IMR-90 (cell line): ENCODE measurements at regions not wholly inside any gene's neighbourhood (a gene's known extent, or its start where the extent isn't known, plus 50 kb on each side); places are given as distances from the start of the nearest gene placed in this dataset.

ENCODE experiments used
- ATAC-seq: fragments of 200-7000 bp; cut with Tn5 transposase; 2 replicates; pipeline ENCODE4 v1.9.1; 2020; ENCODE audit warnings: low read depth, mild to moderate bottlenecking, moderate library complexity
- BruUV-seq: library from RNA; stranded (reverse); fragments of 400-500 nt; replicated peaks from 2 replicates; lab custom pipeline; 2021; lab: Mats Ljungman, UMichigan
- CTCF ChIA-PET: fragments of 300-600 bp; formaldehyde crosslinking; extraction: SDS; loops from one replicate; lab custom pipeline; 2021; ENCODE audit warnings: antibody characterized with exemption; lab: Yijun Ruan, JAX
- POLR2A ChIA-PET: fragments of 300-600 bp; sonication (Branson Sonifier 250); formaldehyde crosslinking; loops from one replicate; lab custom pipeline; 2022; ENCODE audit warnings: antibody characterized with exemption; ENCODE audit not compliant: unreplicated experiment; lab: Charles Lee
- DNase-seq: peaks from one replicate; pipeline ENCODE4 v3.0.0; 2013
- H2AFZ ChIP-seq: replicated peaks from 2 replicates; pipeline ENCODE3; 2013; ENCODE audit warnings: low read length, mild to moderate bottlenecking; ENCODE audit not compliant: poor library complexity
- H2AK5ac ChIP-seq: 2 replicates; pipeline ENCODE4 v1.6.1; 2013; ENCODE audit warnings: low read depth, low read length, inconsistent platforms
- H2AK9ac ChIP-seq: replicated peaks from 2 replicates; pipeline ENCODE3; 2013; ENCODE audit warnings: mild to moderate bottlenecking, low read depth, low read length, moderate library complexity; ENCODE audit not compliant: poor library complexity
- H2BK120ac ChIP-seq: 2 replicates; pipeline ENCODE4 v1.6.1; 2013; ENCODE audit warnings: low read depth, low read length, inconsistent platforms
- H2BK15ac ChIP-seq: 3 replicates; pipeline ENCODE4 v1.6.1; 2013; ENCODE audit warnings: low read depth, low read length, inconsistent platforms
- H2BK20ac ChIP-seq: 2 replicates; pipeline ENCODE4 v1.6.1; 2013; ENCODE audit warnings: low read depth, mild to moderate bottlenecking, inconsistent platforms, low read length, moderate library complexity
- H2BK5ac ChIP-seq: 2 replicates; pipeline ENCODE4 v1.6.1; 2013; ENCODE audit warnings: mild to moderate bottlenecking, low read depth, low read length, inconsistent platforms; ENCODE audit not compliant: poor library complexity, severe bottlenecking
- H3K14ac ChIP-seq: replicated peaks from 2 replicates; pipeline ENCODE4 v1.6.1; 2013; ENCODE audit warnings: low read depth, low read length, inconsistent platforms
- H3K18ac ChIP-seq: 2 replicates; pipeline ENCODE4 v1.6.1; 2013; ENCODE audit warnings: low read depth, low read length, control low read depth
- H3K23ac ChIP-seq: 2 replicates; pipeline ENCODE4 v1.6.1; 2013; ENCODE audit warnings: low read depth, low read length, inconsistent platforms
- H3K27ac ChIP-seq: 2 replicates; pipeline ENCODE4 v1.5.1; 2013; ENCODE audit warnings: mild to moderate bottlenecking, control low read depth, low read length; ENCODE audit not compliant: insufficient read depth
- H3K27me3 ChIP-seq: 2 replicates; pipeline ENCODE4 v1.6.1; 2013; ENCODE audit warnings: low read length; ENCODE audit not compliant: control insufficient read depth, insufficient read depth
- H3K36me3 ChIP-seq: 2 replicates; pipeline ENCODE4 v1.6.1; 2013; ENCODE audit warnings: low read length, mixed read lengths; ENCODE audit not compliant: control insufficient read depth, insufficient read depth
- H3K4ac ChIP-seq: 2 replicates; pipeline ENCODE4 v1.6.1; 2013; ENCODE audit warnings: low read depth, low read length, inconsistent platforms
- H3K4me1 ChIP-seq: 2 replicates; pipeline ENCODE4 v1.6.1; 2013; ENCODE audit warnings: low read length, mixed read lengths; ENCODE audit not compliant: control insufficient read depth, insufficient read depth
- H3K4me2 ChIP-seq: 2 replicates; pipeline ENCODE4 v1.6.1; 2013; ENCODE audit warnings: low read depth, mild to moderate bottlenecking, control low read depth, low read length, moderate library complexity
- H3K4me3 ChIP-seq: 2 replicates; pipeline ENCODE4 v1.5.1; 2013; ENCODE audit warnings: low read depth, mild to moderate bottlenecking, control low read depth, low read length, moderate library complexity; ENCODE audit not compliant: insufficient read depth
- H3K56ac ChIP-seq: 2 replicates; pipeline ENCODE4 v1.6.1; 2013; ENCODE audit warnings: low read length, inconsistent platforms; ENCODE audit not compliant: insufficient read depth; ENCODE audit errors: extremely low read depth
- H3K79me1 ChIP-seq, 2 experiments: 2 replicates each; pipeline ENCODE4 v1.6.1; 2013; ENCODE audit warnings: low read length in 2 of 2, inconsistent platforms in 1 of 2, low read depth in 1 of 2
- H3K9ac ChIP-seq: 2 replicates; pipeline ENCODE4 v1.6.1; 2013; ENCODE audit warnings: low read depth, low read length, control low read depth
- H3K9me1 ChIP-seq: 2 replicates; pipeline ENCODE4 v1.6.1; 2013; ENCODE audit warnings: low read length, inconsistent platforms; ENCODE audit not compliant: insufficient read depth
- H3K9me3 ChIP-seq: 2 replicates; pipeline ENCODE4 v1.6.1; 2013; ENCODE audit warnings: low read length; ENCODE audit not compliant: control insufficient read depth, insufficient read depth
- H4K20me1 ChIP-seq: 2 replicates; pipeline ENCODE4 v1.6.1; 2013; ENCODE audit warnings: low read length, inconsistent platforms; ENCODE audit not compliant: insufficient read depth
- H4K5ac ChIP-seq: 2 replicates; pipeline ENCODE4 v1.6.1; 2013; ENCODE audit warnings: mild to moderate bottlenecking, low read depth, low read length, control low read depth
- H4K8ac ChIP-seq, 2 experiments: 2 replicates each; pipeline ENCODE4 v1.6.1; 2013; ENCODE audit warnings: low read depth in 2 of 2, low read length in 2 of 2, control low read depth in 1 of 2, inconsistent platforms in 1 of 2
- H4K91ac ChIP-seq: 2 replicates; pipeline ENCODE4 v1.6.1; 2013; ENCODE audit warnings: low read depth, low read length, inconsistent platforms; ENCODE audit not compliant: insufficient read depth
- BHLHE40 ChIP-seq: fragments of 150-350 bp; IDR thresholded peaks from 2 replicates; pipeline ENCODE4 v1.6.1; 2016; ENCODE audit warnings: mild to moderate bottlenecking, low read depth, low read length
- CEBPB ChIP-seq: IDR thresholded peaks from 2 replicates; pipeline ENCODE4 v1.6.1; 2012; ENCODE audit warnings: low read depth, low read length, improper control_type of control experiment
- CHD1 ChIP-seq: IDR thresholded peaks from 2 replicates; pipeline ENCODE4 v1.6.1; 2012; ENCODE audit warnings: low read depth, low read length, improper control_type of control experiment
- FOS ChIP-seq: fragments of 150-350 bp; IDR thresholded peaks from 2 replicates; pipeline ENCODE4 v1.6.1; 2016; ENCODE audit warnings: low read depth, low read length
- MAFK ChIP-seq: IDR thresholded peaks from 2 replicates; pipeline ENCODE4 v1.6.1; 2012; ENCODE audit warnings: low read depth, low read length, improper control_type of control experiment
- MAZ ChIP-seq: IDR thresholded peaks from 2 replicates; pipeline ENCODE4 v1.6.1; 2012; ENCODE audit warnings: low read depth, mild to moderate bottlenecking, low read length, improper control_type of control experiment, moderate library complexity, borderline replicate concordance
- MXI1 ChIP-seq: IDR thresholded peaks from 2 replicates; pipeline ENCODE4 v1.6.1; 2012; ENCODE audit warnings: low read depth, mild to moderate bottlenecking, low read length, moderate library complexity, borderline replicate concordance
- NFE2L2 ChIP-seq: fragments of 150-350 bp; IDR thresholded peaks from 2 replicates; pipeline ENCODE4 v1.6.1; 2016; ENCODE audit warnings: low read depth, mild to moderate bottlenecking, low read length
- POLR2A ChIP-seq: IDR thresholded peaks from 2 replicates; pipeline ENCODE4 v1.6.1; 2012; ENCODE audit warnings: mild to moderate bottlenecking, low read depth, low read length
- RAD21 ChIP-seq: IDR thresholded peaks from 2 replicates; pipeline ENCODE4 v1.6.1; 2012; ENCODE audit warnings: low read length, improper control_type of control experiment
- RCOR1 ChIP-seq: IDR thresholded peaks from 2 replicates; pipeline ENCODE4 v1.6.1; 2012; ENCODE audit warnings: mild to moderate bottlenecking, low read length, improper control_type of control experiment; ENCODE audit not compliant: insufficient replicate concordance
- RFX5 ChIP-seq: IDR thresholded peaks from 2 replicates; pipeline ENCODE4 v1.8.0; 2012; ENCODE audit warnings: low read depth, mild to moderate bottlenecking, low read length, moderate library complexity
- SMC3 ChIP-seq: fragments of 150-350 bp; IDR thresholded peaks from 2 replicates; pipeline ENCODE4 v1.6.1; 2016; ENCODE audit warnings: low read depth, mild to moderate bottlenecking, antibody characterized with exemption, low read length, moderate library complexity
- USF2 ChIP-seq: fragments of 150-350 bp; IDR thresholded peaks from 2 replicates; pipeline ENCODE4 v1.6.1; 2017; ENCODE audit warnings: mild to moderate bottlenecking, antibody characterized with exemption, low read length, low read depth
- WGBS, 2 experiments: methylation state at CpG; one replicate each; pipeline versions ENCODE4 v1.1.5 to v1.1.7; 2013; ENCODE audit warnings: missing lambda C conversion rate in 2 of 2; ENCODE audit not compliant: insufficient read length in 1 of 2; ENCODE audit errors: extremely low coverage in 2 of 2; 5-methylcytosine and 5-hydroxymethylcytosine counted together
- dilution Hi-C: fragments of 300-500 bp; cut with HindIII; formaldehyde crosslinking; loops from one replicate; pipeline ENCODE4 v1.14.3; 2018; ENCODE audit warnings: low sequenced_read_pairs; ENCODE audit not compliant: unreplicated experiment
- in situ Hi-C: fragments of 300-500 bp; cut with MboI; formaldehyde crosslinking; loops from 3 replicates; pipeline ENCODE4 v1.14.3; 2019; ENCODE audit warnings: low sequenced_read_pairs, inconsistent platforms, mixed read lengths
- intact Hi-C: fragments of 100-400 bp; cut with micrococcal nuclease; formaldehyde crosslinking; loops from 2 replicates; pipeline ENCODE4 v1.10.0; 2022
- TF ChIP-seq, protein P1 (sequence below): fragments of 150-350 bp; IDR thresholded peaks from 2 replicates; pipeline ENCODE4 v1.6.1; 2016; ENCODE audit warnings: low read depth, mild to moderate bottlenecking, low read length, moderate library complexity, borderline replicate concordance
- TF ChIP-seq, protein P2 (sequence below): conservative IDR thresholded peaks from 2 replicates; pipeline ENCODE4 v1.5.1; 2012; ENCODE audit warnings: mild to moderate bottlenecking, low read depth, low read length, improper control_type of control experiment

- H3K4ac ChIP-seq, result no peak overlapping the region
- no peak overlapping the region for H3K4me3 ChIP-seq
- no peak overlapping the region for H2AK9ac ChIP-seq
- H3K18ac ChIP-seq, result no peak overlapping the region
- in situ Hi-C loops (no loop called here), dilution Hi-C loops (no loop called here), intact Hi-C loops (no loop called here)
- H3K23ac ChIP-seq, result no peak overlapping the region
- no peak overlapping the region for H2AFZ ChIP-seq
- POLR2A ChIA-PET, result no interaction called here
- no peak overlapping the region for H3K9ac ChIP-seq
- H3K36me3 ChIP-seq, result no peaks in the 10 kb centered on the region
- no peak overlapping the region for H2BK120ac ChIP-seq
- no peak for ATAC-seq
- peaks cover 5% of the 10 kb centered on the region; the same call in 1 of the 2 replicates for H3K9me3 ChIP-seq
- no CpG with 5 or more reads among the region's 3 CpGs for WGBS, 2 experiments
- no peaks in the 10 kb centered on the region for H4K20me1 ChIP-seq
- H3K79me1 ChIP-seq, result no peaks in the 10 kb centered on the region
- no peak overlapping the region for H4K91ac ChIP-seq
- no peak for DNase-seq
- no peak overlapping the region for H2BK5ac ChIP-seq
- H2BK20ac ChIP-seq, result no peak overlapping the region
- H2BK15ac ChIP-seq, result no peak overlapping the region
- H3K4me1 ChIP-seq, result no peaks in the 10 kb centered on the region
- no TSS peak for BruUV-seq
- CTCF ChIA-PET, result no interaction called here
- H4K8ac ChIP-seq, result no peak overlapping the region
- H3K27ac ChIP-seq, result no peak overlapping the region
- H3K14ac ChIP-seq, result no peak overlapping the region
- no peak overlapping the region for H3K4me2 ChIP-seq
- TF ChIP-seq CEBPB (no peak), CHD1 (no peak), RAD21 (no peak), NFE2L2 (no peak), MAZ (no peak), RCOR1 (no peak), FOS (no peak), SMC3 (no peak), USF2 (no peak), POLR2A (no peak), MAFK (no peak), MXI1 (no peak), BHLHE40 (no peak), RFX5 (no peak)
- TF ChIP-seq, protein P1, sequence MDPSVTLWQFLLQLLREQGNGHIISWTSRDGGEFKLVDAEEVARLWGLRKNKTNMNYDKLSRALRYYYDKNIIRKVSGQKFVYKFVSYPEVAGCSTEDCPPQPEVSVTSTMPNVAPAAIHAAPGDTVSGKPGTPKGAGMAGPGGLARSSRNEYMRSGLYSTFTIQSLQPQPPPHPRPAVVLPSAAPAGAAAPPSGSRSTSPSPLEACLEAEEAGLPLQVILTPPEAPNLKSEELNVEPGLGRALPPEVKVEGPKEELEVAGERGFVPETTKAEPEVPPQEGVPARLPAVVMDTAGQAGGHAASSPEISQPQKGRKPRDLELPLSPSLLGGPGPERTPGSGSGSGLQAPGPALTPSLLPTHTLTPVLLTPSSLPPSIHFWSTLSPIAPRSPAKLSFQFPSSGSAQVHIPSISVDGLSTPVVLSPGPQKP, result no peak
- TF ChIP-seq, protein P2, sequence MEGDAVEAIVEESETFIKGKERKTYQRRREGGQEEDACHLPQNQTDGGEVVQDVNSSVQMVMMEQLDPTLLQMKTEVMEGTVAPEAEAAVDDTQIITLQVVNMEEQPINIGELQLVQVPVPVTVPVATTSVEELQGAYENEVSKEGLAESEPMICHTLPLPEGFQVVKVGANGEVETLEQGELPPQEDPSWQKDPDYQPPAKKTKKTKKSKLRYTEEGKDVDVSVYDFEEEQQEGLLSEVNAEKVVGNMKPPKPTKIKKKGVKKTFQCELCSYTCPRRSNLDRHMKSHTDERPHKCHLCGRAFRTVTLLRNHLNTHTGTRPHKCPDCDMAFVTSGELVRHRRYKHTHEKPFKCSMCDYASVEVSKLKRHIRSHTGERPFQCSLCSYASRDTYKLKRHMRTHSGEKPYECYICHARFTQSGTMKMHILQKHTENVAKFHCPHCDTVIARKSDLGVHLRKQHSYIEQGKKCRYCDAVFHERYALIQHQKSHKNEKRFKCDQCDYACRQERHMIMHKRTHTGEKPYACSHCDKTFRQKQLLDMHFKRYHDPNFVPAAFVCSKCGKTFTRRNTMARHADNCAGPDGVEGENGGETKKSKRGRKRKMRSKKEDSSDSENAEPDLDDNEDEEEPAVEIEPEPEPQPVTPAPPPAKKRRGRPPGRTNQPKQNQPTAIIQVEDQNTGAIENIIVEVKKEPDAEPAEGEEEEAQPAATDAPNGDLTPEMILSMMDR, result no peak
- H3K9me1 ChIP-seq, result no peaks in the 10 kb centered on the region
- H4K5ac ChIP-seq, result no peak overlapping the region
- H2AK5ac ChIP-seq, result no peak overlapping the region
- no peaks in the 10 kb centered on the region for H3K27me3 ChIP-seq
- no peak overlapping the region for H3K56ac ChIP-seq
Observed at GRCh38 chr2:210842896-210843295, 286.5 kb downstream of the CPS1 start.
